ENCODE measurements at regions not wholly inside any gene's neighbourhood (a gene's known extent, or its start where the extent isn't known, plus 50 kb on each side); places are given as distances from the start of the nearest gene placed in this dataset.
"Not testable (repeated sequence)": the region's sequence is repeated elsewhere in the genome, so short reads cannot be mapped to it uniquely, and the experiment has no call there.

GRCh38 chr1:94362466-94363058 lies 55.6 kb upstream of the ABCD3 start:
- no peak for DNase-seq

DNA sequence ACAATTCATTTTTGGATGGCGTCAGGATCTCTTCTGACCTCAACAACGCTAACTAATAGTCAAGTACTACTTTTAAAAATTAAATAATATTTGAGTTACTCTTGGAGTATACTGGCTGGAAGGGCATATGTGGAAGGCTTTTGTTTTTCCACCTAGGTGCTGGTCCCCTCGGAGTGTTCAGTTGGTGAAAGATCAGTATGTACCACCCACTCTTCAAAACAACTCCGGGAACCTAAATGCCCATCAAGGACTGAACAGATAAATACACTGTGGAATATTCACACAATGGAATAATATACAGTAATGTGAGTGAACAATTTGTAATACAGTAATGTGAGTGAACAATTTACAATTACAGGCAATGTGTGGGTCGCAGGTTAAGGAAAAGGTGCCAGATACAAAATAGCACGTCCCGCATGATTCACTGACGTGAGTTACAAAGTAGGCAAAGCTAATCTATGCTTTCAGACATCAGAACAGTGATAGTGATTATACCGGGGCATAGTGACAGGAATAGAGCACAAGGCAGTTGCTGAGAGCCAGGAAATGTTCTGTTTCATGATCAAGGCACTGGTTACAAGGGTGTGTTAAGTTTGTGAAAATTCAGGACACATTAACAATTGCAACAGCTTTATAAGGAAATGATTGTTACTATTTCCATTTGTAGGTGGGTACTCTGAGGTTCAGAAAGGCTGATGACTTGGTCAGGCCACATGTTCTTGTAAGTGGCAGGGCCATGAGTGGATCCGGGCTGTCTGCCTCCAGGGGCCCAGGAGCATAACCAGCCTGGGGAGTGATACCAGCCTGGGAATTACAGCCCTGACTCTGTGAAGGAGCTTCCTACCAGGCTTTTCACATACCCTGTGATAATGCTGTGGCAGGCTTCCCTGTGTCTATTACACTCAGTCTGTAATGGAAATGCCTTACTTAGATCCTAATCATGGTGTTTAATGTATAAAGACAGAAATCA lies 59.3 kb upstream of the ABCD3 start:
- no peak for DNase-seq

- DNase-seq, result no peak
Observed at GRCh38 chr1:94357661-94358060, 60.5 kb upstream of the ABCD3 start.

- DNase-seq, result no peak
Observed at GRCh38 chr1:94355485-94355980, 62.7 kb upstream of the ABCD3 start.

DNA sequence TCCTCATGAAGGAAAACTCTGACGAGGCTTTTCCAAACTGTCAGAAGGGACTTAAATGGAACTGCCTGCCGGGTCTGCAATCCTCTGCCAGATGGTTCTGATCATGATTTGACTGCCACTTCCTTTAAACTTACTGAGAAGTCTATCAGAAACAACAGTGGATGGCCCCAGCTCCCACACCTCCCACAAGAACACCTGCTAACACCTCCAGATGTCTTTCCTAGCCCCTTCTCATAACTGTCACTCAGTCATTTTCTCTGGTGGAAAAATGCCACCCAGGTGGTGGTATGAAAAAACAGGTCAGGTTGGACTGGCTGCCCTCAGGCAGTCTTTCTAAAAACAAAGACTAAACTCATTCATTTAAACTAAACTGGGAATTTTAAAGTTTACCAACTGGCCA lies 66.7 kb upstream of the ABCD3 start:
- no peak for DNase-seq

GRCh38 chr1:94350350-94350924 lies 67.8 kb upstream of the ABCD3 start:
- DNase-seq, result no peak

- DNase-seq, result no peak
Observed at GRCh38 chr1:94349853-94350252, 68.3 kb upstream of the ABCD3 start.

DNA sequence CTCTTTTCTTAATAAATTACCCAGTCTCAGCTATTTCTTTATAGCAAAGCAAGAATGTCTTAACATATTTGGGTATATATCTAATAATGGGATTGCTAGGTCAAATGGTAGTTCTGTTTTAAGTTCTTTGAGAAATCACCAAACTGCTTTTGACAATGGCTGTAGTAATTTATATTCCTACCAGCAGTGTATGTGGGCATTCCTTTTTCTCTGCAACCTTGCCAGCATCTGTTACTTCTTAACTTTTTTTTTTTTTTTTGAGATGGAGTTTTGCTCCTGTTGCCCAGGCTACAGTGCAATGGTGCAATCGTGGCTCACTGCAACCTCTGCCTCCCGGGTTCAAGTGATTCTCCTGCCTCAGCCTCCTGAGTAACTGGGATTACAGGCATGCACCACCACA lies 69.8 kb upstream of the ABCD3 start:
- not testable (repeated sequence) for DNase-seq

GRCh38 chr1:94345148-94345721 lies 73.0 kb upstream of the ABCD3 start:
- no peak for DNase-seq

GRCh38 chr1:94342416-94342815 lies 75.8 kb upstream of the ABCD3 start:
- DNase-seq, result no peak

DNA sequence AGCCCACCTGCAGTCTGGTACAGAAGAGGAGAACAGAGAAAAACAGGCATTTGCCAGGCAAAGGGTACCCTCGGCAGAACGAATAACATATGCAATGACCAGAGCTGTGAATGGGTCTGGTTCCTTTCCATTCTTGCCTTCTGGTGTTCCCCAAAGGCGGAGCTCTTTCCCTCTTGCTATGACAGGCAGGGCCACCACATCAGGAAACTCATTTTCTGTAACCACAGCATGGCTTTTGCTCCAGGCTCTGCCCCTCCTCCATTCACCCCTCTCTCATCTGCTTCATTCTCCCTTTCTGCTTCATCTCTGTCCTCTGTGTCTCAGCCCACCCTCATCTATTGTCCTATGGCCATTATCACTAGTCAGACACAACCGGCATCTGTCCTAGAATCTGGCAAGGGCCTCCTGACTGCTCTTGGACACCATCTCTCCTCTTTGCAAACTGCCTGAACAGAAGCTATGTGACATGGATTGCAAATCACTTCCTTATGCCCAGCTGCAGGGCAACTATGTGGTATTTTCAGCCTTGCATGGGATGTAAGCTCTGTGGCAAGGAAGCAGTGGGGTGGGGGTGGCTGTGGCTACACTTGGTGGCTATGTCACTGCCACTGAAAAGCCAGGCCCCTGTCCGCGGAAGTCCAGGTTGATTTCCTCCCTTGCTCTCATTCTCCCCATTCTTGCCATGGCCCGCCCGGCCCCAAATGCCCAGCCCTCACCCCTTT lies 78.8 kb upstream of the ABCD3 start:
- no peak for DNase-seq

- DNase-seq, result no peak
Observed at GRCh38 chr1:94336991-94337390, 81.2 kb upstream of the ABCD3 start.

DNA sequence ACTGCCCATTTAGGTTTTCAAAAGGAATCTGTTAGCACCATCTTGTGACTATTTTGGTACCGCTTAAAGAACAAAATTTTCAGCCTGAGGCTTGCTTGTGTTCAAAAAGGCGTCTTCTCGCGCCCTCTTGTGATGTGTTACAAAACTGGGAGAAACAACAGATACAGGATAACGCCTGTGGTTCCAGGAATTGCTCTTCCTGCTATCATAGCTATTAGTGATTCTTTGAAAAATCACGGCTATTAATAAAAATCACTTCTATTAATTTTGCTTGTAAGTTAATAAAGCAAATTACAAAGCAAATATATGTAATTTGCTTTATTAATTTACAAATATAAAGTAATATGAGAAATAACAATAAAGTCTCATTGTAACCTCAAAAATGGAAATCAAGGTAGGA lies 82.2 kb upstream of the ABCD3 start:
- peak; percentile 8 to 11 for DNase-seq

DNA sequence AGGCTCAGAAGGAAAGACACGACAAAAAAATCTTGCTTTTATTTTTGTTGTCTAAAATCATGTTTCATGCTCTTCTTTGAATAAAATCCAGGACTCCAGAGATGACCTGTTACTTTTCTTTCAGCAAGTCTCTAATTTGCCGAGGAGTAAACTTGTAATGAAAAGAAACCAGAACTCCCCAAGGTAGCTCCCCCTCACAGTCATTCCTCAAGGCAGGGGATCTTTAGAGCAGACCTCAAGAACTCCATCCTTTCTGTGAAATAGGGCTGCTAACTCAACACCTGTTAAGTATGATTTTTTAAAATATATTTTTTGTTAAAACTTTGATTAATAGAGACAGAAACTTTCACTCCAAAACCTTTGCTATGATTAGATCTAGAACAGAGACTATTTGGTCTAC lies 82.7 kb upstream of the ABCD3 start:
- no peak for DNase-seq

DNA sequence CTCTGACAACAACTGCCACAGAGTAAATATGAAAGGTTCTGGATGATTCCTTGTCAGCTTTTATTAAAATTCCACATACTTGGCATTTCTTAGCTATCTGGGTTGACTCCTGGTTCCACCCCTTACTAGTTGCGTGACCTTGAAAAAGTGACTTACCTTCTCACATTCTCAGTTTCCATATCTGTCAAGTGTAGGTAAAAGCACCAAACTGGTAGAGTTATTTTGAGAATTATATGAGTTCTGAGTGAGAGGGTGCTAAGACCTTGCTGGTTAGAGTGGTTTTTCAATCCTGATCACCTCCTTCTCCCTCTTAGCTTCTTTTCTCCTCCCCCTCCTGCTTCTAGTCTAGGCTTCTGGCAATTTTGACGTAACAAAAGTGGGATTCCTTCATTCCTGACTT lies 83.4 kb upstream of the ABCD3 start:
- no peak for DNase-seq

DNA sequence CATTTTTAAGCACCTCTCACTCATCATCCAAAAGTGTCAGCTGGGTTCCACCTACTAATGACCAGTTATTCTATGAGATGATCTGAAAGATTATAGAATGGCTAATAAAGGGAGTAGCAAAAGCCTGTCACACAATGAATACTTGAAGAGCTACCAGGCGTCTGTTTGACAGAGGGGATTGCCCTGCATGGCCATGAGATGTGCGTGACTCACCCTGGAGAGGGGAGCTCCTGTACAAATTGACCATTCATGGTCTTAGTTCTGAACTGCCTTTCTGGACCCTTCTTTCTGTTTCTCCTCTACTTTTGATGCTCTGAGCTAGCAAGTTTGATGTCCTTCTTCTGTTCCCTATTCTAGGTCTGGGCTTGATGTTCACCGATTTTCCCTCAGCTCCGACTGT lies 85.2 kb upstream of the ABCD3 start:
- DNase-seq, result no peak

- no peak for DNase-seq
Observed at GRCh38 chr1:94332516-94332915, 85.7 kb upstream of the ABCD3 start.

DNA sequence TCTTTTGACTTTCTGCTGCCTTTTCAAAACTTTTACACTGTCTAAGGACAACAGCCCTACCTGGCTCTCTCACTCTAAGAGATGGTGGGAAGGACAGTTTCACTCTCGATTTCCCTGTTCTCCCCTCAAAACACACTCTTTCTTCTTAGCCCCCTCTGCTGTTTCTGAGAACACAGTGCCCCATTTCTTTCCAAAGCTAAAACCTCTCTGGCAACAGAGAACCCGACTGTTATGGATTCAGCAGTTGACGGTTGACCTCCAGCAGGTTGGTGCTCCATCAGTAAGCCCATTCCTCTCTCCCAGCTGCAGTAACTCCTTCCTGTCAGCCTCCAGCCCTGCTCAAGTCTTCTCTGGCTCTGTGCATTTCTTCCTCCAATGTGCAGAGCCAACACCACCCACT lies 88.2 kb upstream of the ABCD3 start:
- DNase-seq, result no peak

GRCh38 chr1:94329276-94329675 lies 88.9 kb upstream of the ABCD3 start:
- no peak for DNase-seq

DNA sequence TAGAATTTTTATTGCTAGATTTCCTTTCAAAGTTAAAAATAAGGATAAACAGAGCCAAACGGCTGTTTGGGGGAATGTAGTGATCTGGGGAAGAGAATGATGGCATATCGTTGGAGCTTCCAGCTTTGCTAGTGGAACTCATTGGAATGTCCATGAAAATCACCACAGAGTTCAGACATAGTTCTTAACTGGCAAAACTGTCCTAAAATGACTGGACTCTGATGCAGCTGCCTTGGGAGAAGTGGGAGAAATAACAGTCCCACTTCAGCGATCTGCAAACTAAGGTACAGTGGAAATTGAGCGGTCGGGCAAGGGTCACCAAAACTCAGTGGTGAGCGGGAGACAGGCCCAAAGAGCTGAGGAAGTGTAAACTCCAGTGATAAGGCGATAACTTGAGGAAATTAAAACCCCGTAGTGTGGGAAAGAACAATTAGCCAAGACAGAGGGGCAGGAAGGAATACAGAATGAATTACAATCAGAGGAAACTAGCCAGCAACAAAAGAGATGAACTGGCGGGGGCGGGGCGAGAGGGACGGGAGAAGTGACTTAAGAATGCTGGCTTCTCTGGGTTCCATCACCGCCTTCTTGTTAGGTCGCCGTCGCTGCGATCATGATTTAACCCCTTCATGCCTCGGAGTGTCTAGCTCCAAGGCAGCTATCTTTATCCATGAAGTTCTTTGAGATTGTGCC lies 89.8 kb upstream of the ARHGAP29 start:
- DNase-seq, result no peak

DNA sequence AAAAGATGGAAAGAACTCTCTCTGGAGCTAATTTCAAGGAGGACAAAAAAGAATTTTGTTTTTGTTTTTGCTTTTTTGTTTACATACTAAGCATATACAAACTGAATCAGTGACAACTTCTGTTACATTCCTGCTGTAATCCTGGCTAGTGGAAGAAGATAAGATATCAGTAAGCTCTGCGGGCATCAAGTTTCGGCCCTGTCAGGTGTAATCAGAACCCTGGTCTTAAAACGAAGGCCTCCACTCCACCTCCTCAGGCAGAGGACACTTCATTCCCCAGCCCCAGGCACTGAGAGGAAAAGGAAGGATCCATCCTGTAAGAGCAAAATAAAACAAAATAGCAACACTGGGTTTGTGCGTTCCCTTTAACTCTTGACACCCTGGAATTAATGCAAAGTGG lies 88.9 kb upstream of the ARHGAP29 start:
- DNase-seq, result no peak

Measured in CD4-positive, alpha-beta T cell treated with Interleukin-1 beta for 1 hour (primary cell).